Fibroblast of the aortic adventitia (primary cell): ENCODE measurements at regions not wholly inside any gene's neighbourhood (a gene's known extent, or its start where the extent isn't known, plus 50 kb on each side); places are given as distances from the start of the nearest gene placed in this dataset.

Experiments
- DNase-seq: peaks from one replicate; pipeline ENCODE4 v3.0.0-alpha.2; 2010; ENCODE audit warnings: low read depth
- H3K4me3 ChIP-seq: 2 replicates; pipeline ENCODE4 v1.5.1; 2011; ENCODE audit warnings: low read depth, mild to moderate bottlenecking, control low read depth, low read length, moderate library complexity
- CTCF ChIP-seq: IDR thresholded peaks from 2 replicates; pipeline ENCODE4 v1.5.1; 2011; ENCODE audit warnings: mild to moderate bottlenecking, low read length, control low read depth, inconsistent platforms; ENCODE audit not compliant: insufficient read depth

- no peak overlapping the region for H3K4me3 ChIP-seq
- no peak for DNase-seq
- TF ChIP-seq CTCF: no peak
Measured at GRCh38 chr6:167472880-167473279, 148.0 kb downstream of the TTLL2 start.

- H3K4me3 ChIP-seq: no peak overlapping the region
- no peak for TF ChIP-seq CTCF
- DNase-seq: no peak
Measured at GRCh38 chr6:167474171-167474570, 149.3 kb downstream of the TTLL2 start.

GRCh38 chr6:167474725-167475124 is 149.8 kb downstream of the TTLL2 start:
- no peak for DNase-seq
- no peak for TF ChIP-seq CTCF
- no peak overlapping the region for H3K4me3 ChIP-seq

GRCh38 chr6:167475947-167476346 is 151.1 kb downstream of the TTLL2 start:
- no peak overlapping the region for H3K4me3 ChIP-seq
- DNase-seq: no peak
- no peak for TF ChIP-seq CTCF

- H3K4me3 ChIP-seq: no peak overlapping the region
- DNase-seq: no peak
- TF ChIP-seq CTCF: no peak
Measured at GRCh38 chr6:167476844-167477595, 152.1 kb downstream of the TTLL2 start.

GRCh38 chr6:167477688-167478087 is 152.8 kb downstream of the TTLL2 start:
- H3K4me3 ChIP-seq: no peak overlapping the region
- DNase-seq: no peak
- no peak for TF ChIP-seq CTCF

GRCh38 chr6:167479301-167479700 is 154.4 kb downstream of the TTLL2 start:
- DNase-seq: no peak
- TF ChIP-seq CTCF: no peak
- H3K4me3 ChIP-seq: no peak overlapping the region
